Panc1 (cell line): ENCODE measurements at regions not wholly inside any gene's neighbourhood (a gene's known extent, or its start where the extent isn't known, plus 50 kb on each side); places are given as distances from the start of the nearest gene placed in this dataset.
"Not testable (repeated sequence)": the region's sequence is repeated elsewhere in the genome, so short reads cannot be mapped to it uniquely, and the experiment has no call there.

Experiments used
- ATAC-seq: fragments of 200-7000 bp; cut with Tn5 transposase; 2 replicates; pipeline ENCODE4 v1.9.1; 2020; ENCODE audit warnings: mild to moderate bottlenecking, moderate library complexity
- BruUV-seq: library from RNA; stranded (reverse); fragments of 400-500 nt; replicated peaks from 2 replicates; lab custom pipeline; 2021; lab: Mats Ljungman, UMichigan
- CTCF ChIA-PET: fragments of 300-600 bp; sonication (Branson Sonifier 250); formaldehyde crosslinking; loops from one replicate; lab custom pipeline; 2022; ENCODE audit warnings: antibody characterized with exemption; lab: Charles Lee
- POLR2A ChIA-PET: fragments of 300-600 bp; sonication (Branson Sonifier 250); formaldehyde crosslinking; loops from one replicate; lab custom pipeline; 2022; ENCODE audit warnings: antibody characterized with exemption; lab: Charles Lee
- DNase-seq: peaks from one replicate; pipeline ENCODE4 v3.0.0-alpha.2; 2010; ENCODE audit warnings: low read depth, low spot score
- H3K27ac ChIP-seq: 2 replicates; pipeline ENCODE4 v1.5.1; 2011; ENCODE audit warnings: mild to moderate bottlenecking, low read length, inconsistent platforms
- H3K27me3 ChIP-seq: fragments of 200-500 bp; sonication (Bioruptor generic); 2 replicates; pipeline ENCODE4 v1.6.0; 2014; ENCODE audit warnings: low read length, inconsistent platforms; ENCODE audit not compliant: control insufficient read depth, insufficient read depth
- H3K36me3 ChIP-seq: fragments of 200-500 bp; sonication (Bioruptor generic); 2 replicates; pipeline ENCODE4 v1.5.1; 2014; ENCODE audit warnings: inconsistent platforms, mild to moderate bottlenecking, low read length, moderate library complexity; ENCODE audit not compliant: control insufficient read depth, insufficient read depth
- H3K4me1 ChIP-seq: 2 replicates; pipeline ENCODE4 v1.5.1; 2011; ENCODE audit warnings: inconsistent platforms, mild to moderate bottlenecking, low read length, moderate library complexity; ENCODE audit not compliant: control insufficient read depth, insufficient read depth
- H3K4me3 ChIP-seq, 2 experiments: 2 replicates each; pipeline ENCODE4 v1.5.1; 2011 to 2012; ENCODE audit warnings: low read depth in 2 of 2, low read length in 2 of 2, mild to moderate bottlenecking in 2 of 2, inconsistent platforms in 1 of 2, moderate library complexity in 1 of 2
- H3K9me3 ChIP-seq: fragments of 200-500 bp; sonication (Bioruptor generic); 2 replicates; pipeline ENCODE4 v1.5.1; 2014; ENCODE audit warnings: low read depth, mild to moderate bottlenecking, inconsistent platforms, low read length, moderate library complexity; ENCODE audit not compliant: control insufficient read depth, insufficient read depth
- CTCF ChIP-seq: fragments of 450-650 bp; IDR thresholded peaks from 2 replicates; pipeline ENCODE4 v1.5.1; 2017; ENCODE audit warnings: mild to moderate bottlenecking
- POLR2AphosphoS5 ChIP-seq: IDR thresholded peaks from 2 replicates; pipeline ENCODE4 v1.6.1; 2012; ENCODE audit warnings: mild to moderate bottlenecking, low read depth, low read length, moderate library complexity
- REST ChIP-seq, 2 experiments: IDR thresholded peaks; 2 replicates each; pipeline ENCODE4 v1.6.1; 2011 to 2012; ENCODE audit warnings: low read depth in 2 of 2, control low read depth in 1 of 2, low read length in 1 of 2, mild to moderate bottlenecking in 1 of 2, moderate library complexity in 1 of 2; ENCODE audit not compliant: insufficient read depth in 1 of 2
- SIN3A ChIP-seq: IDR thresholded peaks from 2 replicates; pipeline ENCODE4 v1.6.1; 2012; ENCODE audit warnings: low read depth, mild to moderate bottlenecking, low read length, moderate library complexity, borderline replicate concordance; ENCODE audit not compliant: insufficient read depth
- TCF7L2 ChIP-seq: IDR thresholded peaks from 2 replicates; pipeline ENCODE4 v1.6.1; 2011; ENCODE audit warnings: mild to moderate bottlenecking, low read depth, low read length, inconsistent platforms
- in situ Hi-C: cut with HindIII; loops from 2 replicates; pipeline ENCODE4 v1.10.0; 2016; ENCODE audit warnings: low sequenced_read_pairs, low pct_unique_long_range_greater_than_20kb
- intact Hi-C: fragments of 100-400 bp; cut with micrococcal nuclease; formaldehyde crosslinking; loops from one replicate; pipeline ENCODE4 v1.10.0; 2022; ENCODE audit not compliant: unreplicated experiment

GRCh38 chr1:217039926-217040325 lies 316.7 kb upstream of the ESRRG start:
- Histone ChIP-seq H3K4me1 (no peaks in the 10 kb centered on the region), H3K4me3 (no peak overlapping the region), H3K27me3 (no peaks in the 10 kb centered on the region), H3K9me3 (no peaks in the 10 kb centered on the region), H3K27ac (no peak overlapping the region), H3K36me3 (no peaks in the 10 kb centered on the region)
- BruUV-seq: no TSS peak
- ChIA-PET POLR2A (no interaction called here), CTCF (no interaction called here)
- no peak for ATAC-seq
- no peak for DNase-seq
- intact Hi-C loops: no loop called here
- TF ChIP-seq POLR2AphosphoS5 (no peak), CTCF (no peak), REST (IDR thresholded peaks at IDR 0.05; ENCODE audit: insufficient read depth in 1 of 2, low read depth in 2 of 2, low read length in 1 of 2) (no peak), TCF7L2 (no peak), SIN3A (no peak)
- in situ Hi-C loops: no loop called here

GRCh38 chr1:217039139-217039538 lies 315.9 kb upstream of the ESRRG start:
- intact Hi-C loops, H3K27ac ChIP-seq, H3K27me3 ChIP-seq, H3K9me3 ChIP-seq, ATAC-seq, H3K4me1 ChIP-seq, in situ Hi-C loops, H3K4me3 ChIP-seq, POLR2A ChIA-PET, DNase-seq, CTCF ChIA-PET, H3K36me3 ChIP-seq, BruUV-seq: not testable (repeated sequence)

- no peak overlapping the region for H3K4me3 ChIP-seq
- intact Hi-C loops: no loop called here
- ATAC-seq (no peak), DNase-seq (no peak)
- H3K27ac ChIP-seq: no peak overlapping the region
- H3K27me3 ChIP-seq: no peaks in the 10 kb centered on the region
- ChIA-PET POLR2A (no interaction called here), CTCF (no interaction called here)
- BruUV-seq: no TSS peak
- no peaks in the 10 kb centered on the region for H3K36me3 ChIP-seq
- no peaks in the 10 kb centered on the region for H3K9me3 ChIP-seq
- TF ChIP-seq REST (IDR thresholded peaks at IDR 0.05; ENCODE audit: insufficient read depth in 1 of 2, low read depth in 2 of 2, low read length in 1 of 2): no peak
- H3K4me1 ChIP-seq: no peaks in the 10 kb centered on the region
- in situ Hi-C loops: no loop called here
Measured at GRCh38 chr1:217036757-217037156, 313.5 kb upstream of the ESRRG start.
